ENCODE measurements at regions not wholly inside any gene's neighbourhood (a gene's known extent, or its start where the extent isn't known, plus 50 kb on each side); places are given as distances from the start of the nearest gene placed in this dataset.

DNA sequence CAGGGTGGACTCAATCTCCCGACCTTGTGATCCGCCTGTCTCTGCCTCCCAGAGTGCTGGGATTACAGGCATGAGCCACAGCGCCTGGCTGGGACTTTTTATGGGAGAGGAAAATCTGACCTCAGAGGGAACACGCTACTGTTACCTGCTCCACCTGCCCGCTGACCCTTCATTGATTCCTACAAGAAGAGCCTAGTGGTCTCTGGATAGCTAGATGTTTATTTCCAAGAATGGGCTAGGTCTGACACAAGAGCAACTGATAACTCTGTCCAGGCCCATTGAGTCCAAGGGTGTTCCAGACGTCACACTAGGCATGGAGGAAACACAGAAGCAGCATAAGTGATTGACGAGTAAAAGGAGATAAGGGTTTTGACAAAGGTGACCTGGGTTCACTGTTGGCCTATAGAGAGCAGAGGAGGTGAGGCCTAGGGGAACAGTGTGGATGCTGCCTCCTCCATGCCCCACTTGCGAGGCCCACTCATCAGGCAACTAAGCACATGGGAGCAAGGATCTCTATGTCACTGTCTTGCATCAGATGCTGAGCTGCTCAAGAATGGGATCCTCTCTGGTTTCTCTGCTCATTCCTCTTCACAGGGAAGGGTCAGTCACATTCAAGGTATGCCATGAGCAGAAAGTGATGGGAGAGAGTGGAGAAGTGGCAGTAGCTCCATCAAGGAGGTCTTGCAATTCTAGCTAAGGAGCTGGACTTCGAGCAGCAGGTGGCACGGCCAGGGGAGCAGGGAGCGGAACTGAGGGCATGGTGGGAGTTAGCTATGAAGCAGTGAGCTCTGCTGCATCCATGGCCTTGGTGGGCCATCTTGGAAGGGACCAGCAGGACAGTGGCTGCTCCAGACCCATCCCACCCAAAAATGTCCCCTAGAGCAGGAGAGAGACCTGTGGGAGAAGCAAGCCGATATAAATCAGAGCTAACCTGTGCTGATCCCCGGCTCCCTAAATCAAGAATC lies 145.2 kb downstream of the WSCD1 start:
- DNase-seq (ENCODE audit: low read depth in 2 of 2): no peak

DNA sequence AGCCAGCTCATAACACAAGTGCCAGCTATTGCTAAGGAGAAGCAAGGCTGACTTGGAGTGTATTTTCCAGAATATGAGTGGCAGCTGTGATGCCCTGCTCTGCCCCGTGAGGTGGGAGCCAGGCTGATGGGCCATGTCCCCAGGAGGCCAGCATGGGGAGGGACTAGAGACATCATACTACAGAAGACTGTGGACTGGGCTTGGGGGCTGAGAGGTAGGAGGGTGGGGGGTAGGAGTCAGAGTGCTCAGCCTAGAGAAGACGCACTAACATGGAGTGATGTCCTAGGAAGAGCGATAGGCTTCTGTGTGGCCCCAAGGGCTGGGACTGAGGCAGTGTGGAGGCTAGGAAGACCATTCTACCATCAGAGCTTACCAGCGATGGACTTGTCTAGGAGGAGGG lies 143.7 kb downstream of the WSCD1 start:
- no peak for DNase-seq (ENCODE audit: low read depth in 2 of 2)

DNA sequence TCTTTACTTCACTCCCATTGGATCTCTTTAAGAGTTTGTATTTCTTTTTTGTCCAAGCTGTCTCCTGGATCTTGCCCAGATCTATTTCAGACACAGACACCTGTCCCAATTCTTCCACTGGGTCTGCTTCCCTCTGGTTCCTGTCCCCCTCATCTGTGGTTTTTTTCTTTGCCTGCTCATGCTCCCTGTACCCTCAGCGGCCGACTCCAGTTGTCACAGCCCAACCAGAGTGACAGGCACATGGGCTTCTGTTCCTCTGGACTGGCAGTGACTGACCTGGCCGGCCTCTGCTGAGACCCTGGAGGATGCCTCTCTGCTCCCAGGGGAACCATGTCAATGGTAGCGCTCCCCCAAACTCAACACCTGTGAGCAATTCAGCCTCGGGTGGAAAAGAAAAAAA lies 142.6 kb downstream of the WSCD1 start:
- DNase-seq (ENCODE audit: low read depth in 2 of 2): no peak

DNA sequence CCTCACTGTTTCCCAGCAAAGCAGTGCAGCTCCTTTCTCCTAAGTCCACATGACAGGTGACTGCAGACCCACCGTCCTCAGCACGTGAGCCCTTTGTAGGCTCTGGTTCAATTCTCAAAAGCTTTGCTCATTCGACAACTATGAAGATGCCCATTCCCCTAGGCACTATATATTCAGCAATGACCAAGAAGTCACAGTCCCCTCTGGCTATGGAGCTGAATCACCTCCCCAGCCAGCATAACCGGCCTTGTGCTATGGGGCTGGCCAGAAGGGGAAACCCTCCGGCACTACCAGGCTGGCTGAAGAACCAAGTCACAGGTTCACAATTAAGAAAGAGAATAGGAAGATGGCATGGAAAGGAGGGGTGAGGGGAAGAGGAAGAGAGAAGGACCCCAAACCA lies 139.7 kb downstream of the WSCD1 start:
- no peak for DNase-seq (ENCODE audit: low read depth in 2 of 2)

DNA sequence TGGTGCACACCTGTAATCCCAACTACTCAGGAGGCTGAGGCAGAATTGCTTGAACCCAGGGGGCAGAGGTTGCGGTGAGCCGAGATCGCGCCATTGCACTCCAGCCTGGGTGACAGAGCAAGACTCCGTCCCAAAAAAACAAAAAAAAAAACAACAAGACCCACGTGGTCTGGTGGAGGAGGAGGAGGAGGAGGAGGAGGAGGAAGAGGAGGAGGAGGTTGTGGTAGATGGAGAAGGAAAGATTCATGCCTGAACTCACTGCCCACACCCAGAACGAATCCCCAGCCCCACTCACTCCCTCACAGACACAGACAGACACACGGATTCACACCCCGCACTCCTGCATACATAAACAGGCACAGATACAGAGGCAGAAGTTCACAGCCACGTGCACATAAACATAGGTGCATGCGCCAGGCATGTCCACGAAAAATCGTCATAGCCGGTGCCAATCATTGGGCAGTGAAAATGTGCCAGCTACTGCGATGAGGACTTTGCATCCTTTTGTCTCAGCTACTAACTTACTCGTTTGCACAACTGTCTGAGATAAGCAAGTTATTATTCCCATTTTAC lies 138.5 kb downstream of the WSCD1 start:
- no peak for DNase-seq (ENCODE audit: low read depth in 2 of 2)

DNA sequence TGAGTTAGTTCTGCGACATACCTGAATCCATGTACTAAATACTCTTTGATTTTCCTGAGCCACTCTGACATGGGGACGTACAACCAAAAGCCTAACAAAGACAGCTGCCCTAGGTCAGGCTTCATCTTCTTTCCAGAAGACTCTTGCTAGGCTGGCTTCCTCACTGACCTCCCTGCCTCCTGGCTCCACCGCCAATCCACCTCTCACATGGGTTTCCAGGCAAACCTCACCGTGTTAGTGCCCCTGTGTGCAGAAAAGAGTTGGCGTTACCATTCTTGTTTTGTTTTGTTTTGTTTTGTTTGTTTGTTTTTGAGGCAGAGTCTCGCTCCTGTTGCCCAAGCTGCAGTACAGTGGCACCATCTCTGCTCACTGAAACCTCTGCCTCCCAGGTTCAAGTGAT lies 135.3 kb downstream of the WSCD1 start:
- no peak for DNase-seq (ENCODE audit: low read depth in 2 of 2)

DNA sequence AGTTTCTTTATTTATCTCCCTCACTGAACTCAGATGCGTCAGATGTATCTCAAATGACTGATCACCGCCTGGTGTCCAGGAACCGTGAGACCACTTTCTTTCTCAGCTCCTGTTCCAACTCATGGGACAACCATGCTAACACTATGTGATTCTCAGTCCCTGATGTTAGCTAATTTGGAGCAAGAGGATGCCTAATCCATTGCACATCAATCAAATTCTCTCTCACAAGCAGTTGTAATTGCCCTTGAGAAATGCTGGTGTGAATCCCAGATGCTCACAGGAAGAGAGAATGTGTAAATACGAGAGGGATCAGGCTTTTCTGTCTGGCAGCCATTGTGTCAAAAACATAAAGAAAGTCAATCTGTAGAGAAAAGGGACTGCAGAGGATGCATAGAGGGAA lies 134.9 kb downstream of the WSCD1 start:
- no peak for DNase-seq (ENCODE audit: low read depth in 2 of 2)

DNA sequence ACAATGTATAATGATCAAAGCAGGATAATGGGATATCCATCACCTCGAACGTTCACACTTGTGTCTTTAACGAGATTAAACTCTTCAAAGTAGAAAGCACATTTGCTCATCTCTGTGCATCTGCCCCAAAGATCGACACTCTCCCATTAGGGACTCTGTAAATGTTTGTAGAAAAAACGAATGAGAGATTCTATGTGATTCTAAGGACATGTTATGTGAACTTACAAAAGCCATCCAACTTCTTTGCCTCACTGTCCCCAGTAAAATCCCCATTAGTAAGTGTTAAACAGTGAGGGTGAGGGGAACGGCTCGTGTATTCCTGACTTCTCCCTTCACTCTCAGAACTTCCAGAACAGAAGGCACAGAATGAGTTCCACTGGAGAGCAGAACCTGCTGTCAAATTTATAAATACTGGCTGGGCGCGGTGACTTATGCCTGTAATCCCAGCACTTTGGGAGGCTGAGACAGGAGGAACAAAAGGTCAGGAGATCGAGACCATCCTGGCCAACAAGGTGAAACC lies 134.1 kb downstream of the WSCD1 start:
- no peak for DNase-seq (ENCODE audit: low read depth in 2 of 2)

DNA sequence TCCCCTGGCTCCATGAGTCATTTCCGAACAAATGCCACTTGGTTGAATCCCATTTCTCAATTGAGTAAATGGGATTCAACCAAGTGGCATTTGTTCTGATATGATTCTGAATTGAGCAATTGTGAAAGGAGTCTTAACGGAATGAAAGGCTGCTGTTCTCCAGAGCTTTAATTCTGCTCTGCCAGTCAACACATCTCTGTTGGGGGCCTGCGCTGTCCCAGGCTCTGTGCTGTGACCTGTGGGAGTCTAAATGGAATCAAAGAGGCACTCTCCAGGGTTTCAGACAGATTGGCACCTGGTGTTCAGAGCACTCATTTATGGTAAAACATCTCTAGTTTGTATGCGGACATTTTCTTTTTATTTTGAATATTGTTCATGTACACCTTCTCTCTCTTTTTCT lies 126.2 kb downstream of the WSCD1 start:
- DNase-seq (ENCODE audit: low read depth in 2 of 2): no peak

DNA sequence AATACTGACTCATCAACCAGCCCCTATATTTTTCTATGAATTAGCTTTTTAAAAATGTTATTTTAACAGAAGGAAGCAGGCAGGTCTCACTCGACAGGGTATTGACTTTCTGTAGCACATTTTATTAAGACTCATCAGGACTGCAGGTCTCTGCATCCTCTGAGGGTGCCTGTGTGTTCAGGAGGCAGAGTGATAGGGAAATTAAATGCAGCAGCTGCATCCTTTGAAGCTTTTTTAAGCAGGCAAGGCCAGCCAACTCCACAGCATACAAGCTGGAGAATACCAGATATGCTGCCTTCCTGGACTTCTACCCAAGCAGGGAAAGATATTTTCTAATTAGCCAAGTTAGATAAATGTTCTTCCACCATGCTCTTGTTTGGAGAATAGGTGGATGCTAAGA lies 124.9 kb downstream of the WSCD1 start:
- DNase-seq (ENCODE audit: low read depth in 2 of 2): no peak

DNA sequence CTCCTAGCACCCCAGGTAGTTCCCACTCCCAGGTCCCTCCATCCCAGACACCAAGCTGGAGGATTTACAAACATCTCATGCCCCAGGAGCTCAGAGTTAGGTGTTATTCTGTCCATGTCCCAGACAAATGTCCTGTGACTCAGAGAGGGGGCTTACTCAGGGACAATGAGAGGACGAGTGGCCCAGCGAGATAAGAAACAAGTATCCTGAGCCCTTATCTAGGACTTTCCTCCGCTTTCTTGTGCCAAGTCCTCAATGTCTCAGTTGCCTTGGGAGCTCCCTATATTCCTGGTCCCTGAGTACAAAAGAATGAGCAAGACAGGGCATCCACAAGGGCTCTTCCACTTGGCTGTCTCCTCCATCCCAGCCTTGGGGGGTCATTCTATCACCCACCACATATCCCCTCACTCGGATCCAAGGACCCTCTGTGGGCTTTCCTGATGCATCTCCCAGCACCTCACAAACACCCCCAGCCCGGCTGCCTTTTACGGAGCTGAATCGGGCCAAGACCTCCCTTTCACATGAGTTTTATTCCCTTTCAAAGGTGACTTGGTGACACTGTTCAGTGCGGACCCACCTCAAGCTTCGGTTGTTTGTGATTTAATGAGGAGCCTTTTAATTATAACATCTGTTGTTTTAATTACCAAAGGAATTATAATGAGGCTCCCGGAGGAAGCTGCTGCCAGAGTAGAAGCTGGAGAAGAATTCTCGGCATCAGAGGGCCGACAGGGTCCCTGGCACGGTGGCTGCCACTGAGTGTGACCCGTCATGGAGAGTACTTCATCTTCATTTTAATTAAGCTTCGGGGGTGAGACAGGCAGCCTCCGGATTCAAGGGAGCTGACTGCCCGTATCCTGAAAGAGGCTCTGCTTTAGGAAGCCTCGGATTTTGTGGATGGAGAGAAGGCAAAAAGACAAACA lies 121.5 kb downstream of the WSCD1 start:
- no peak for DNase-seq (ENCODE audit: low read depth in 2 of 2)

DNA sequence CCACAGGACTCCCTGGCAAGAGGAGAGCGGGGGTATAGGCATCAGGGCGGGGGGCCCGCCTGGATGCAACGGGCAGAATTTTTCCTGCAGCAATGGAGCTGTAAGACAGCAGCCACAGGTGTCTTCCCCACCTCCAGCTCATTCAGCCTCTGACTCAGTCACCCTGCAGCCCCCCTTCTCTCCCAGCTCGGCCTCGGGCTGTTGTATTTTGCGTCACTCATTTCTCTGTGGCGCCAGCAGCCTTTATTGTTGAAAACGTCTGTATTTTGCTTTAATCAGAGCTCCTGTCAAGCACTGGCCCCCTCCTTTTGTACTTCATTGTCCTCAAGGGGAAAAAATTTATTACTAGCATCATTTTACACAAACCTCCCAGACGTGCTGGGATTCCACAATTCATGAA lies 117.7 kb downstream of the WSCD1 start:
- DNase-seq (ENCODE audit: low read depth in 2 of 2): no peak

DNA sequence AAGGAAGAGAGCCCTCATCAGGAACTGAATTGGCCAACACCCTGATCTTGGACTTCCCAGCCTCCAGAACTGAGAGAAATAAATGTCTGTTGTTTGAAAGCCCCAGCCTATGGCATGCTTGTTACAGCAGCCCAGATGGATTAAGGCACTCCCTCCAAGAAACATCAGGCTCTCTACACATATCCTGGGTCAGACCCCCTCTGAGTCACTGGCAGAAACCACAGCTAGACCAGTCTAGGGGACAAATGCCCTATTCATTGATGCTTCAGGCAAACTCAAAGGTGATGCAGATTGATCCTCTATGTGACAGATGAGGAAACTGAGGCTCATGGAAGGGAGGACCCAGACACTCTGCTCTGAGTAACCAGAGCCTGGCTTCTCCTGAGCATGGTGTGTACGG lies 116.8 kb downstream of the WSCD1 start:
- DNase-seq (ENCODE audit: low read depth in 2 of 2): no peak

DNA sequence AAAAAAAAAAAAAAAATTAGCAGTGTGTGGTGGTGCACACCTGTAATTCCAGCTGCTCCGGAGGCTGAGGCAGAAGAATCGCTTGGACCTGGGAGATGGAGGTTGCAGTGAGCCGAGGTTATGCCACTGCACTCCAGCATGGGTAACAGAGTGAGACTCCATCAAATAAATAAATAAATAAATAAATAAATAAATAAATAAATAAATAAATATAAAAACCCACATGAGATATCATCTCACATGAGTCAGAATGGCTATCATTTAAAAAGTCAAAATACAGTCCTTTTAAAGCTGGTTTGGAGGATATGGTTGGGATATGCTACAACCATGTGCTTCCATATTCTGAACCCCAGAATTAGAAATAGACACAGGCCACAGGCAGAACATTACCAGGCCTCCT lies 114.3 kb downstream of the WSCD1 start:
- no peak for DNase-seq (ENCODE audit: low read depth in 2 of 2)

DNA sequence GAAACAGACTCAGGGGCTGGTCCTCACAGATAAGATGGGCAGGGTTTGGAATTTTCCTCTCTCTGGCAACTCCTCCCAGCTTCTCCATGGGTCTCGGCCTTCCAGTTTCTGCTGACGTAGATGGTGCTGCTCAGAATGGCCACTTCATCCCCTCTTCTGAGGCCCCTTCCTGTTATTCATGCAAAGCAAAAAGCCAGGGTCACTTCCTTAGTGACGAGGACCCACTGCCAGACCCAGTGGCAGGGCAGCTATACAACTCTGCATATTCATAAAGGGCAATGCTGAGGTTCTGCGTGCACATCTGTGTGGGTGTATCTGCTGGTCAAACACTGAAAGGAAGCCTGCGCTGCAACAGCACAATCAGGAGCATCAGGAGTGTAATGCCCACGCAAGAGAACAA lies 108.8 kb downstream of the WSCD1 start:
- DNase-seq (ENCODE audit: low read depth in 2 of 2): no peak

DNA sequence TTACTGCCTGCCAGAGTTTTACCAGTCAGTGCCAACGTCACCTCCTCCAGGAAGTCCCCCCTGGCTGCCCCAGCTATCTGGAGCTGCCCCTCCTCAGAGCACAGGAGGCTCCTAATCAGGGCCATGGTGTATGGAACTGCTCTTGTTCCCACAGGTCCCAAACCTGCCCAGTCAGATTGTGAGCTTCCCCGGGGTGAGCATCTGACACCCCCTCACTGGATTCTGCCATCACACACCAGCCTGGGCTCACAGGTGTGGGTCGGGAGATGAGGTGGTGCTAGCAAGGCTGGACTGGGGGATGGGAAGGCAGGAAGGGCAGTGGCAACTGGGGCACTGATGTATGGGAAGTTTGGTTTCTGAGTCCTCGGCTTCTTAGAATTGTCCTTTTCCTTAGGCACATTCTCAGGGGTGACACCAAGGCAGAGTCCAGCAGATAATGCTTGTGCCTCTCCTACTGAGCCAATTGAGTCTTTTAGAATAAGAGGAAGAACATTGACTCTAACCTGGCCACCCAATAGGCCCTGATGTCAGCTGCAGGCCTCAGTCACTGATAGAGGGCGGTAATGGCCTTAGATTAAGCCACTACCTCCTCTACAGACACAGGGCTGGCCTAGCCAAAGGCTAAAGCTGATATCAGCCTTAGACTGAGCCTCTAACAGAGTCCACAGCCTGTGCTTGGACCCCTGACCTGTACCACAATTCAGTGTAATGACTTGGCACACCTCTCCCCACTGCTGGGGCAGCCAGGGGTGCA lies 107.9 kb downstream of the WSCD1 start:
- no peak for DNase-seq (ENCODE audit: low read depth in 2 of 2)
